ENCODE measurements at regions not wholly inside any gene's neighbourhood (a gene's known extent, or its start where the extent isn't known, plus 50 kb on each side); places are given as distances from the start of the nearest gene placed in this dataset.

DNA sequence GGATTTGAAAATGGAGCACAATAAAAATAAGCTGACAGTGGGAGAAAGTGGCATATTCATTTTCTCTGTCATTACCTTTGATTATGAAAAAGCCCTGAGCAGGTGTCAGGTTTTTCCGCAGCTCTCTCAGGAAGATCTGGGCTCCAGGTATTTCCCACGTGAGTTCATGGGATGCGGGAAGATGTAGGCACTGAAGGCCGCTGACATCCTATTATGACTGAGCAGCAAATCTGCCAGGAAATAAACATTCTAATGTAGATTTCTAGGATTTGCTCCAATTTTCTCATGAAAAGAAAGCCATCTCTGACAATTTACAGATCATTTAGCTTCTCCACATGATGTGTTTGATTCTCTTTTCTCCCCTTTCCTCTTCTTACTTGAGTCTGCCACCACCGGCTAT is 160.7 kb downstream of the KIT start:
- TF ChIP-seq, protein P1, sequence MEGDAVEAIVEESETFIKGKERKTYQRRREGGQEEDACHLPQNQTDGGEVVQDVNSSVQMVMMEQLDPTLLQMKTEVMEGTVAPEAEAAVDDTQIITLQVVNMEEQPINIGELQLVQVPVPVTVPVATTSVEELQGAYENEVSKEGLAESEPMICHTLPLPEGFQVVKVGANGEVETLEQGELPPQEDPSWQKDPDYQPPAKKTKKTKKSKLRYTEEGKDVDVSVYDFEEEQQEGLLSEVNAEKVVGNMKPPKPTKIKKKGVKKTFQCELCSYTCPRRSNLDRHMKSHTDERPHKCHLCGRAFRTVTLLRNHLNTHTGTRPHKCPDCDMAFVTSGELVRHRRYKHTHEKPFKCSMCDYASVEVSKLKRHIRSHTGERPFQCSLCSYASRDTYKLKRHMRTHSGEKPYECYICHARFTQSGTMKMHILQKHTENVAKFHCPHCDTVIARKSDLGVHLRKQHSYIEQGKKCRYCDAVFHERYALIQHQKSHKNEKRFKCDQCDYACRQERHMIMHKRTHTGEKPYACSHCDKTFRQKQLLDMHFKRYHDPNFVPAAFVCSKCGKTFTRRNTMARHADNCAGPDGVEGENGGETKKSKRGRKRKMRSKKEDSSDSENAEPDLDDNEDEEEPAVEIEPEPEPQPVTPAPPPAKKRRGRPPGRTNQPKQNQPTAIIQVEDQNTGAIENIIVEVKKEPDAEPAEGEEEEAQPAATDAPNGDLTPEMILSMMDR (IDR thresholded peaks at IDR 0.05 in 8 of 11, conservative IDR thresholded peaks at IDR 0.05 in 3 of 11), result no peak
- no peak for TF ChIP-seq POLR2A (IDR thresholded peaks at IDR 0.05)
- TF ChIP-seq POLR2AphosphoS5 (IDR thresholded peaks at IDR 0.05), result no peak
